Esophagus muscularis mucosa (tissue), 3 donors: ENCODE measurements at regions not wholly inside any gene's neighbourhood (a gene's known extent, or its start where the extent isn't known, plus 50 kb on each side); places are given as distances from the start of the nearest gene placed in this dataset.

Experiments used
- CTCF ChIP-seq, 3 experiments: fragments of 200-600 bp in 2 of 3; fragments of 450-650 bp in 1 of 3; sonication (generic) in 2 of 3; IDR thresholded peaks; one replicate each; pipeline ENCODE4 v1.5.1; 2017 to 2019; ENCODE audit warnings: antibody characterized with exemption in 3 of 3, mild to moderate bottlenecking in 2 of 3, moderate library complexity in 1 of 3
- EP300 ChIP-seq: sonication (generic); formaldehyde crosslinking; IDR thresholded peaks from one replicate; pipeline ENCODE4 v1.6.1; 2017; ENCODE audit warnings: antibody characterized with exemption

- TF ChIP-seq CTCF (IDR thresholded peaks at IDR 0.05) (no peak), EP300 (no peak)
Measured at GRCh38 chr2:57876313-57876712, 170.3 kb upstream of the VRK2 start.
